GM19035 (cell line): ENCODE measurements at regions not wholly inside any gene's neighbourhood (a gene's known extent, or its start where the extent isn't known, plus 50 kb on each side); places are given as distances from the start of the nearest gene placed in this dataset.
"Not testable (repeated sequence)": the region's sequence is repeated elsewhere in the genome, so short reads cannot be mapped to it uniquely, and the experiment has no call there.

Experiments
- ATAC-seq: cut with Tn5 transposase; IDR thresholded peaks from one replicate; pipeline ENCODE4 v1.9.1; 2021; ENCODE audit not compliant: unreplicated experiment

GRCh38 chr20:53819973-53820451 is 226.4 kb upstream of the ZNF217 start:
- ATAC-seq: no peak

- no peak for ATAC-seq
Observed at GRCh38 chr20:53818457-53819177, 225.0 kb upstream of the ZNF217 start.

GRCh38 chr20:53817513-53817912 is 223.9 kb upstream of the ZNF217 start:
- ATAC-seq: not testable (repeated sequence)

GRCh38 chr20:53816872-53817398 is 223.3 kb upstream of the ZNF217 start:
- ATAC-seq: no peak

- ATAC-seq: no peak
Observed at GRCh38 chr20:53815509-53815908, 221.9 kb upstream of the ZNF217 start.

- ATAC-seq: no peak
Observed at GRCh38 chr20:53814060-53814459, 220.4 kb upstream of the ZNF217 start.

GRCh38 chr20:53813636-53814035 is 220.0 kb upstream of the ZNF217 start:
- no peak for ATAC-seq

GRCh38 chr20:53811577-53811976 is 217.9 kb upstream of the ZNF217 start:
- no peak for ATAC-seq

- ATAC-seq: no peak
Observed at GRCh38 chr20:53810661-53811355, 217.2 kb upstream of the ZNF217 start.

GRCh38 chr20:53809728-53810365 is 216.2 kb upstream of the ZNF217 start:
- no peak for ATAC-seq

GRCh38 chr20:53809217-53809616 is 215.6 kb upstream of the ZNF217 start:
- no peak for ATAC-seq

GRCh38 chr20:53808733-53809132 is 215.1 kb upstream of the ZNF217 start:
- ATAC-seq: no peak

GRCh38 chr20:53808302-53808701 is 214.7 kb upstream of the ZNF217 start:
- ATAC-seq: not testable (repeated sequence)

- no peak for ATAC-seq
Observed at GRCh38 chr20:53806683-53807401, 213.2 kb upstream of the ZNF217 start.

- ATAC-seq: no peak
Observed at GRCh38 chr20:53805895-53806384, 212.3 kb upstream of the ZNF217 start.

GRCh38 chr20:53804920-53805894 is 211.6 kb upstream of the ZNF217 start:
- no peak for ATAC-seq

- not testable (repeated sequence) for ATAC-seq
Observed at GRCh38 chr20:53804308-53804707, 210.7 kb upstream of the ZNF217 start.

GRCh38 chr20:53803492-53804155 is 210.0 kb upstream of the ZNF217 start:
- ATAC-seq: no peak
